Trophoblast cell (in vitro differentiated cells and primary cell): ENCODE measurements at regions not wholly inside any gene's neighbourhood (a gene's known extent, or its start where the extent isn't known, plus 50 kb on each side); places are given as distances from the start of the nearest gene placed in this dataset.
A peak's percentile ranks its signal among the peaks of the same experiment; 100 is the strongest.

ENCODE experiments used
- DNase-seq, 2 donors: peaks; one replicate each; pipeline ENCODE4 v3.0.0-alpha.2; 2016
- H2AFZ ChIP-seq: 2 replicates; pipeline ENCODE4 v1.6.1; 2013; ENCODE audit warnings: low read length, moderate library complexity, mild to moderate bottlenecking; ENCODE audit not compliant: insufficient read depth, poor library complexity
- H2AK5ac ChIP-seq: 2 replicates; pipeline ENCODE4 v1.6.1; 2013; ENCODE audit warnings: mild to moderate bottlenecking, low read length
- H2BK120ac ChIP-seq: 2 replicates; pipeline ENCODE4 v1.6.1; 2013; ENCODE audit warnings: low read length, mild to moderate bottlenecking, moderate library complexity; ENCODE audit not compliant: insufficient read depth, poor library complexity
- H2BK12ac ChIP-seq: 2 replicates; pipeline ENCODE4 v1.6.1; 2013; ENCODE audit warnings: mild to moderate bottlenecking, low read length, moderate library complexity
- H2BK5ac ChIP-seq: 2 replicates; pipeline ENCODE4 v1.6.1; 2013; ENCODE audit warnings: low read length, low read depth, moderate library complexity, mild to moderate bottlenecking; ENCODE audit not compliant: poor library complexity
- H3K14ac ChIP-seq: 2 replicates; pipeline ENCODE4 v1.6.1; 2013; ENCODE audit warnings: mild to moderate bottlenecking, low read length
- H3K18ac ChIP-seq: 2 replicates; pipeline ENCODE4 v1.6.1; 2013; ENCODE audit warnings: mild to moderate bottlenecking, low read length
- H3K23ac ChIP-seq: 2 replicates; pipeline ENCODE4 v1.6.1; 2013; ENCODE audit warnings: low read length
- H3K27ac ChIP-seq: 2 replicates; pipeline ENCODE4 v1.5.1; 2013; ENCODE audit warnings: low read depth, mild to moderate bottlenecking, inconsistent platforms, low read length, moderate library complexity
- H3K27me3 ChIP-seq: 2 replicates; pipeline ENCODE4 v1.6.1; 2013; ENCODE audit warnings: inconsistent platforms, mild to moderate bottlenecking, low read length, moderate library complexity; ENCODE audit not compliant: insufficient read depth
- H3K36me3 ChIP-seq, 2 experiments: 1 replicate in 1 of 2; 2 replicates in 1 of 2; pipeline ENCODE4 v1.6.1; 2013; ENCODE audit warnings: low read length in 2 of 2, mild to moderate bottlenecking in 2 of 2, moderate library complexity in 1 of 2; ENCODE audit not compliant: insufficient read depth in 2 of 2, control insufficient read depth in 1 of 2
- H3K4ac ChIP-seq: 2 replicates; pipeline ENCODE4 v1.6.1; 2013; ENCODE audit warnings: low read depth, mild to moderate bottlenecking, low read length, moderate library complexity
- H3K4me1 ChIP-seq, 2 experiments: 1 replicate in 1 of 2; 2 replicates in 1 of 2; pipeline ENCODE4 v1.6.1; 2013; ENCODE audit warnings: low read length in 2 of 2, mild to moderate bottlenecking in 2 of 2, moderate library complexity in 1 of 2; ENCODE audit not compliant: insufficient read depth in 2 of 2, control insufficient read depth in 1 of 2
- H3K4me2 ChIP-seq: 2 replicates; pipeline ENCODE4 v1.6.1; 2013; ENCODE audit warnings: inconsistent platforms, mild to moderate bottlenecking, low read length, moderate library complexity
- H3K4me3 ChIP-seq: 2 replicates; pipeline ENCODE4 v1.5.1; 2013; ENCODE audit warnings: mild to moderate bottlenecking, low read depth, low read length, inconsistent platforms
- H3K79me1 ChIP-seq: one replicate; pipeline ENCODE4 v1.6.1; 2013; ENCODE audit warnings: low read length
- H3K79me2 ChIP-seq: 2 replicates; pipeline ENCODE4 v1.6.1; 2013; ENCODE audit warnings: low read length, mild to moderate bottlenecking; ENCODE audit not compliant: control insufficient read depth, insufficient read depth, poor library complexity
- H3K9ac ChIP-seq: 2 replicates; pipeline ENCODE4 v1.6.1; 2013; ENCODE audit warnings: mild to moderate bottlenecking, low read length
- H3K9me3 ChIP-seq: 2 replicates; pipeline ENCODE4 v1.6.1; 2013; ENCODE audit warnings: low read depth, mild to moderate bottlenecking, control low read depth, inconsistent platforms, low read length; ENCODE audit not compliant: insufficient read depth
- H4K12ac ChIP-seq: 2 replicates; pipeline ENCODE4 v1.6.1; 2013; ENCODE audit warnings: low read depth, mild to moderate bottlenecking, low read length, moderate library complexity
- H4K8ac ChIP-seq: 2 replicates; pipeline ENCODE4 v1.6.1; 2013; ENCODE audit warnings: low read depth, mild to moderate bottlenecking, low read length, moderate library complexity
- H4K91ac ChIP-seq: one replicate; pipeline ENCODE4 v1.6.1; 2013; ENCODE audit warnings: low read depth, mild to moderate bottlenecking, low read length, moderate library complexity
- WGBS: extraction: QIAGEN DNeasy Blood & Tissue Kit; methylation state at CpG from one replicate; pipeline ENCODE4 v1.1.7; 2013; ENCODE audit warnings: missing lambda C conversion rate; ENCODE audit not compliant: insufficient read length, insufficient coverage; ENCODE audit errors: extremely low coverage; 5-methylcytosine and 5-hydroxymethylcytosine counted together

DNA sequence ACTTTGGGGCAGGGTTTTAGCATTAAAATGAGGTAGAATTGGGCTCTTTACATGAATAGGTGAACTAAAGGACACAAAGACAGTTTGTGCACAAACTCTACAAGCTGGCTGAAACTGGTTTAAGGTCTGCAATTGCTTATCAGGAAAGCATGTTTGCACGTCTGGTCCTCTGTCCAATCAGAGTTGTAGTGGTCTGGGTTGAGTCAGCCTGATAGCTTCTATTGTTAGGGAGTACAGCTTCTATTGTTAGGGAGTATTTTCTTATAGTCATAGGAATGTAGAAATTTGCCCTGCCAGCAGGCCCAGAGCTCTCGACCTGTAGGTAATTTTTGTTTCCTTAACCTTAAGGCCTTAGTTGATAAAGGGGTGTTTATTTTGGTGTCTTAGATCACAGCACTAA is 1422.4 kb downstream of the LRRC4C start:
- Histone ChIP-seq H3K4ac (no peak overlapping the region), H2BK120ac (no peak overlapping the region), H3K4me1 (no peaks in the 10 kb centered on the region), H2AFZ (no peak overlapping the region), H2BK5ac (no peak overlapping the region), H3K79me2 (no peaks in the 10 kb centered on the region), H3K18ac (no peak overlapping the region), H3K27me3 (no peaks in the 10 kb centered on the region), H3K27ac (no peak overlapping the region), H3K4me2 (no peak overlapping the region), H3K36me3 (no peaks in the 10 kb centered on the region), H3K4me3 (no peak overlapping the region), H3K79me1 (no peaks in the 10 kb centered on the region), H4K8ac (no peak overlapping the region), H3K14ac (no peak overlapping the region), H3K9me3 (no peaks in the 10 kb centered on the region), H2BK12ac (no peak overlapping the region), H4K12ac (no peak overlapping the region), H2AK5ac (no peak overlapping the region), H3K23ac (no peak overlapping the region), H3K9ac (no peak overlapping the region), H4K91ac (no peak overlapping the region)
- no CpG with 5 or more reads among the region's 2 CpGs for WGBS
- no peak for DNase-seq

DNA sequence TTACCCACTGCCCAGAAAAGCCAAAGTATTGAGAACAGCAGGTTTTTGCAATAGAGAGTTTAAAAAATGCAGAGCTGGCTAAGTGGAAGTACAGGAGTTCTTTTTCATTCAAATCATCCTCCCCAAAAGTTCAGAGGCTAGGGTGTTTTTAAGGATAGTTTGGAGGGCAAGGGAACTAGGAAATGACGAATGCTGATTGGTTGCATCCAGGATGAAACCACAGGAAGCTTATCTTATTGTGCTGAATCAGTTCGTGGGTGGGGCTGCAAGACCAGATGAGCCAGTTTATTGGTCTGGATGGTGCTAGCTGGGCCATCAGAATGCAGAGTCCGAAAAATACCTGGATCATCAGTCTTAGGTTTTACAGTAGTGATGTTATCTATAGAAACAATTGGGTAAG is 1427.1 kb downstream of the LRRC4C start:
- H3K4me2 ChIP-seq, result no peak overlapping the region
- H4K12ac ChIP-seq, result no peak overlapping the region
- no peaks in the 10 kb centered on the region for H3K79me2 ChIP-seq
- no peaks in the 10 kb centered on the region for H3K9me3 ChIP-seq
- no peak overlapping the region for H3K4me3 ChIP-seq
- no peak overlapping the region for H3K9ac ChIP-seq
- no peak overlapping the region for H3K14ac ChIP-seq
- H3K36me3 ChIP-seq, result no peaks in the 10 kb centered on the region
- no peak for DNase-seq
- no peak overlapping the region for H2BK12ac ChIP-seq
- no peak overlapping the region for H3K27ac ChIP-seq
- no peak overlapping the region for H4K8ac ChIP-seq
- H3K18ac ChIP-seq, result no peak overlapping the region
- no peak overlapping the region for H2AFZ ChIP-seq
- peaks cover 2 to 8% of the 10 kb centered on the region in 2 experiments for H3K4me1 ChIP-seq
- no CpG with 5 or more reads among the region's 3 CpGs for WGBS
- no peak overlapping the region for H2AK5ac ChIP-seq
- H3K23ac ChIP-seq, result no peak overlapping the region
- H2BK120ac ChIP-seq, result no peak overlapping the region
- no peaks in the 10 kb centered on the region for H3K27me3 ChIP-seq
- H3K4ac ChIP-seq, result no peak overlapping the region
- no peak overlapping the region for H4K91ac ChIP-seq
- H2BK5ac ChIP-seq, result no peak overlapping the region
- H3K79me1 ChIP-seq, result no peaks in the 10 kb centered on the region

GRCh38 chr11:40030867-40031266 is 1428.6 kb downstream of the LRRC4C start:
- H3K23ac ChIP-seq, result no peak overlapping the region
- H3K36me3 ChIP-seq, result no peaks in the 10 kb centered on the region
- H3K9ac ChIP-seq, result no peak overlapping the region
- no CpG with 5 or more reads among the region's 2 CpGs for WGBS
- no peak overlapping the region for H3K4ac ChIP-seq
- no peak overlapping the region for H4K8ac ChIP-seq
- H3K27ac ChIP-seq, result peak overlapping the region; percentile 41
- no peak overlapping the region for H3K18ac ChIP-seq
- no peaks in the 10 kb centered on the region for H3K9me3 ChIP-seq
- no peak overlapping the region for H2BK5ac ChIP-seq
- no peak overlapping the region for H4K91ac ChIP-seq
- no peak for DNase-seq
- H3K4me3 ChIP-seq, result no peak overlapping the region
- H3K14ac ChIP-seq, result no peak overlapping the region
- no peaks in the 10 kb centered on the region for H3K79me2 ChIP-seq
- no peak overlapping the region for H4K12ac ChIP-seq
- H3K4me1 ChIP-seq, result peaks cover 2 to 8% of the 10 kb centered on the region in 2 experiments
- no peak overlapping the region for H2AFZ ChIP-seq
- no peak overlapping the region for H2AK5ac ChIP-seq
- H3K79me1 ChIP-seq, result no peaks in the 10 kb centered on the region
- no peak overlapping the region for H3K4me2 ChIP-seq
- H2BK120ac ChIP-seq, result no peak overlapping the region
- H3K27me3 ChIP-seq, result no peaks in the 10 kb centered on the region
- peak overlapping the region; percentile 71 for H2BK12ac ChIP-seq

GRCh38 chr11:40029391-40029790 is 1430.1 kb downstream of the LRRC4C start:
- Histone ChIP-seq H3K36me3 (no peaks in the 10 kb centered on the region), H2AFZ (no peak overlapping the region), H3K4me2 (no peak overlapping the region), H3K4me1 (peaks cover 2 to 8% of the 10 kb centered on the region in 2 experiments), H2BK120ac (no peak overlapping the region), H4K12ac (no peak overlapping the region), H3K79me1 (no peaks in the 10 kb centered on the region), H4K91ac (no peak overlapping the region), H3K4me3 (no peak overlapping the region), H3K18ac (no peak overlapping the region), H2AK5ac (no peak overlapping the region), H3K23ac (no peak overlapping the region), H3K9ac (no peak overlapping the region), H3K14ac (no peak overlapping the region), H3K79me2 (no peaks in the 10 kb centered on the region), H3K27me3 (no peaks in the 10 kb centered on the region), H3K4ac (no peak overlapping the region), H2BK5ac (no peak overlapping the region), H3K9me3 (no peaks in the 10 kb centered on the region), H2BK12ac (peak overlapping the region; percentile 76), H4K8ac (peak overlapping the region; percentile 84), H3K27ac (peak overlapping the region; percentile 23)
- WGBS, result no CpG with 5 or more reads among the region's 13 CpGs
- no peak for DNase-seq
